Ascending aorta (tissue), 2 donors: ENCODE measurements at regions not wholly inside any gene's neighbourhood (a gene's known extent, or its start where the extent isn't known, plus 50 kb on each side); places are given as distances from the start of the nearest gene placed in this dataset.

Experiments used
- DNase-seq, 2 donors: peaks; one replicate each; pipeline ENCODE4 v3.0.0-alpha.2; 2019; ENCODE audit warnings: low spot score in 2 of 2
- H3K27ac ChIP-seq, 2 donors: fragments of 200-600 bp; sonication (generic); one replicate each; pipeline ENCODE4 v1.5.1; 2016 to 2017; ENCODE audit warnings: mild to moderate bottlenecking in 1 of 2
- H3K27me3 ChIP-seq: fragments of 200-600 bp; sonication (generic); one replicate; pipeline ENCODE4 v1.5.1; 2017
- H3K36me3 ChIP-seq, 2 donors: fragments of 200-600 bp; sonication (generic); one replicate each; pipeline ENCODE4 v1.5.1; 2016
- H3K4me1 ChIP-seq, 2 donors: fragments of 200-600 bp; sonication (generic); one replicate each; pipeline ENCODE4 v1.5.1; 2016 to 2017; ENCODE audit warnings: mild to moderate bottlenecking in 1 of 2
- H3K4me3 ChIP-seq, 2 donors: fragments of 200-600 bp; sonication (generic); one replicate each; pipeline ENCODE4 v1.5.1; 2016 to 2017; ENCODE audit warnings: mild to moderate bottlenecking in 1 of 2
- H3K9me3 ChIP-seq, 2 donors: fragments of 200-600 bp; sonication (generic); one replicate each; pipeline ENCODE4 v1.5.1; 2016
- CTCF ChIP-seq, 3 experiments: fragments of 200-600 bp in 2 of 3; fragments of 450-650 bp in 1 of 3; sonication (generic) in 2 of 3; IDR thresholded peaks; one replicate each; pipeline ENCODE4 v1.5.1; 2016 to 2019; ENCODE audit warnings: antibody characterized with exemption in 3 of 3, mild to moderate bottlenecking in 1 of 3, moderate library complexity in 1 of 3
- intact Hi-C: fragments of 100-400 bp; cut with DNase I; formaldehyde crosslinking; loops from one replicate; pipeline ENCODE4 v1.15.1; 2023

GRCh38 chr6:95413789-95414188, 163.5 kb upstream of the MANEA start:
- intact Hi-C loops, result no loop called here
- H3K4me3 ChIP-seq, result no peak overlapping the region
- no peaks in the 10 kb centered on the region for H3K36me3 ChIP-seq
- H3K27me3 ChIP-seq, result no peaks in the 10 kb centered on the region
- H3K9me3 ChIP-seq, result no peaks in the 10 kb centered on the region
- no peak for DNase-seq
- no peaks in the 10 kb centered on the region for H3K4me1 ChIP-seq
- no peak overlapping the region for H3K27ac ChIP-seq
- TF ChIP-seq CTCF (IDR thresholded peaks at IDR 0.05), result no peak

GRCh38 chr6:95417856-95418255, 159.5 kb upstream of the MANEA start:
- H3K4me3 ChIP-seq, result no peak overlapping the region
- TF ChIP-seq CTCF (IDR thresholded peaks at IDR 0.05), result no peak
- peaks cover 0 to 9% of the 10 kb centered on the region in 2 donors for H3K9me3 ChIP-seq
- H3K27me3 ChIP-seq, result no peaks in the 10 kb centered on the region
- intact Hi-C loops, result no loop called here
- H3K27ac ChIP-seq, result no peak overlapping the region
- no peaks in the 10 kb centered on the region for H3K4me1 ChIP-seq
- H3K36me3 ChIP-seq, result no peaks in the 10 kb centered on the region
- no peak for DNase-seq

GRCh38 chr6:95420792-95421191, 156.5 kb upstream of the MANEA start:
- intact Hi-C loops, result no loop called here
- H3K27me3 ChIP-seq, result no peaks in the 10 kb centered on the region
- no peaks in the 10 kb centered on the region for H3K36me3 ChIP-seq
- no peak overlapping the region for H3K4me3 ChIP-seq
- H3K27ac ChIP-seq, result no peak overlapping the region
- peaks cover 0 to 9% of the 10 kb centered on the region in 2 donors for H3K9me3 ChIP-seq
- DNase-seq, result no peak
- no peaks in the 10 kb centered on the region for H3K4me1 ChIP-seq
- TF ChIP-seq CTCF (IDR thresholded peaks at IDR 0.05), result no peak

GRCh38 chr6:95423331-95423730, 154.0 kb upstream of the MANEA start:
- no peak overlapping the region for H3K27ac ChIP-seq
- DNase-seq, result no peak
- no peak overlapping the region for H3K4me3 ChIP-seq
- no peaks in the 10 kb centered on the region for H3K27me3 ChIP-seq
- H3K36me3 ChIP-seq, result no peaks in the 10 kb centered on the region
- H3K9me3 ChIP-seq, result peaks cover 0 to 9% of the 10 kb centered on the region in 2 donors
- H3K4me1 ChIP-seq, result no peaks in the 10 kb centered on the region
- no peak for TF ChIP-seq CTCF (IDR thresholded peaks at IDR 0.05)
- intact Hi-C loops, result no loop called here

GRCh38 chr6:95431637-95432228, 145.6 kb upstream of the MANEA start:
- no peak overlapping the region for H3K27ac ChIP-seq
- H3K9me3 ChIP-seq, result no peaks in the 10 kb centered on the region
- TF ChIP-seq CTCF (IDR thresholded peaks at IDR 0.05), result peak; percentile 18 to 62 (median 50)
- no peaks in the 10 kb centered on the region for H3K4me1 ChIP-seq
- no peak overlapping the region for H3K4me3 ChIP-seq
- H3K36me3 ChIP-seq, result no peaks in the 10 kb centered on the region
- no peaks in the 10 kb centered on the region for H3K27me3 ChIP-seq
- intact Hi-C loops, result no loop called here
- no peak for DNase-seq

- no peaks in the 10 kb centered on the region for H3K9me3 ChIP-seq
- no peak for DNase-seq
- H3K4me1 ChIP-seq, result no peaks in the 10 kb centered on the region
- intact Hi-C loops, result no loop called here
- H3K36me3 ChIP-seq, result no peaks in the 10 kb centered on the region
- no peaks in the 10 kb centered on the region for H3K27me3 ChIP-seq
- no peak overlapping the region for H3K4me3 ChIP-seq
- no peak overlapping the region for H3K27ac ChIP-seq
- no peak for TF ChIP-seq CTCF (IDR thresholded peaks at IDR 0.05)
These were observed 137.6 kb upstream of the MANEA start for GRCh38 chr6:95439741-95440140.
